H1 (cell line): ENCODE measurements at regions not wholly inside any gene's neighbourhood (a gene's known extent, or its start where the extent isn't known, plus 50 kb on each side); places are given as distances from the start of the nearest gene placed in this dataset.

Experiments used
- CBX8 ChIP-seq: fragments of 300-800, 300-1000 bp; sonication (generic); IDR thresholded peaks from 2 replicates; pipeline ENCODE4 v1.7.1; 2016; ENCODE audit warnings: low read depth, low read length, borderline replicate concordance
- CHD1 ChIP-seq: IDR thresholded peaks from 2 replicates; pipeline ENCODE4 v1.6.1; 2012; ENCODE audit warnings: low read depth, low read length, improper control_type of control experiment
- HDAC2 ChIP-seq, 2 experiments: fragments of 300-600 bp in 1 of 2; sonication (generic) in 1 of 2; IDR thresholded peaks; 2 replicates each; pipeline ENCODE4 v1.6.1; 2011 to 2012; ENCODE audit warnings: low read depth in 2 of 2, low read length in 2 of 2, mild to moderate bottlenecking in 2 of 2, moderate library complexity in 2 of 2, borderline replicate concordance in 1 of 2, inconsistent platforms in 1 of 2
- RFX5 ChIP-seq: IDR thresholded peaks from 2 replicates; pipeline ENCODE4 v1.6.1; 2011; ENCODE audit warnings: low read depth, low read length, improper control_type of control experiment, borderline replicate concordance
- SP1 ChIP-seq: IDR thresholded peaks from 2 replicates; pipeline ENCODE4 v1.6.1; 2011; ENCODE audit warnings: low read depth, low read length

- TF ChIP-seq CBX8 (no peak), HDAC2 (IDR thresholded peaks at IDR 0.05; ENCODE audit: borderline replicate concordance in 1 of 2, low read depth in 2 of 2, low read length in 2 of 2) (no peak), SP1 (no peak), CHD1 (no peak), RFX5 (no peak)
These were observed 544.1 kb downstream of the CD83 start (continued) for GRCh38 chr6:14661691-14662090.
